Hepatocyte (in vitro differentiated cells): ENCODE measurements at regions not wholly inside any gene's neighbourhood (a gene's known extent, or its start where the extent isn't known, plus 50 kb on each side); places are given as distances from the start of the nearest gene placed in this dataset.

Source experiments
- CTCF ChIP-seq: fragments of 200-600 bp; sonication (generic); IDR thresholded peaks from 2 replicates; pipeline ENCODE4 v1.5.1; 2016; ENCODE audit warnings: antibody characterized with exemption, mild to moderate bottlenecking; ENCODE audit not compliant: poor library complexity
- EZH2phosphoT487 ChIP-seq: fragments of 200-600 bp; sonication (generic); IDR thresholded peaks from one replicate; pipeline ENCODE4 v1.6.1; 2018; ENCODE audit warnings: antibody characterized with exemption, mild to moderate bottlenecking, low read depth, moderate library complexity; ENCODE audit not compliant: unreplicated experiment, severe bottlenecking

- TF ChIP-seq CTCF (no peak), EZH2phosphoT487 (no peak)
Observed at GRCh38 chr4:156528216-156528615, 443.4 kb downstream of the PDGFC start.
